Thyroid gland (tissue), 4 donors: ENCODE measurements at regions not wholly inside any gene's neighbourhood (a gene's known extent, or its start where the extent isn't known, plus 50 kb on each side); places are given as distances from the start of the nearest gene placed in this dataset.
"Not testable (repeated sequence)": the region's sequence is repeated elsewhere in the genome, so short reads cannot be mapped to it uniquely, and the experiment has no call there.

Experiments
- DNase-seq, 2 donors: peaks; one replicate each; pipeline ENCODE4 v3.0.0-alpha.2; 2019
- H3K27ac ChIP-seq, 3 donors: fragments of 200-600 bp; sonication (generic); 1 replicate in 2 of 3; 2 replicates in 1 of 3; pipeline ENCODE4 v1.5.1; 2016 to 2019; ENCODE audit warnings: mild to moderate bottlenecking in 1 of 3, moderate library complexity in 1 of 3
- H3K27me3 ChIP-seq: fragments of 200-600 bp; sonication (generic); one replicate; pipeline ENCODE4 v1.5.1; 2019
- H3K36me3 ChIP-seq, 2 donors: fragments of 200-600 bp; sonication (generic); one replicate each; pipeline ENCODE4 v1.5.1; 2016 to 2019
- H3K4me1 ChIP-seq, 2 donors: fragments of 200-600 bp; sonication (generic); one replicate each; pipeline ENCODE4 v1.5.1; 2017 to 2019
- H3K4me3 ChIP-seq, 3 donors: fragments of 200-600 bp; sonication (generic); replicated peaks in 1 of 3; 1 replicate in 2 of 3; 2 replicates in 1 of 3; pipeline ENCODE4 v1.5.1; 2016; ENCODE audit warnings: mild to moderate bottlenecking in 1 of 3
- H3K9me3 ChIP-seq: fragments of 200-600 bp; sonication (generic); one replicate; pipeline ENCODE4 v1.5.1; 2017
- POLR2A ChIP-seq, 2 donors: fragments of 450-650 bp; IDR thresholded peaks; one replicate each; pipeline ENCODE4 v1.6.1; 2017; ENCODE audit warnings: antibody characterized with exemption in 2 of 2, mild to moderate bottlenecking in 2 of 2, moderate library complexity in 1 of 2
- WGBS, 2 donors: methylation state at CpG; one replicate each; pipeline ENCODE4 v1.1.5; 2017; 5-methylcytosine and 5-hydroxymethylcytosine counted together
- intact Hi-C: fragments of 100-400 bp; cut with DNase I; formaldehyde crosslinking; loops from one replicate; pipeline ENCODE4 v1.15.1; 2023
- TF ChIP-seq, protein P1 (sequence below), 6 experiments: fragments of 200-600 bp in 3 of 6; fragments of 450-650 bp in 3 of 6; sonication (generic) in 3 of 6; IDR thresholded peaks; one replicate each; pipeline ENCODE4 v1.5.1; 2016 to 2019; ENCODE audit warnings: antibody characterized with exemption in 6 of 6, mild to moderate bottlenecking in 2 of 6, inconsistent platforms in 1 of 6, moderate library complexity in 1 of 6

GRCh38 chr20:40966103-40966502, 62.5 kb upstream of the TOP1 start:
- Histone ChIP-seq H3K9me3 (no peaks in the 10 kb centered on the region), H3K27me3 (no peaks in the 10 kb centered on the region), H3K4me1 (peaks cover 0 to 5% of the 10 kb centered on the region in 2 donors), H3K27ac (no peak overlapping the region), H3K36me3 (no peaks in the 10 kb centered on the region), H3K4me3 (no peak overlapping the region)
- intact Hi-C loops, result loop anchor here (5.0 to 10.0 kb wide), 2 partner anchors 131 to 811 kb away; no protein-coding TSS in a partner anchor
- DNase-seq, result no peak
- TF ChIP-seq, protein P1, sequence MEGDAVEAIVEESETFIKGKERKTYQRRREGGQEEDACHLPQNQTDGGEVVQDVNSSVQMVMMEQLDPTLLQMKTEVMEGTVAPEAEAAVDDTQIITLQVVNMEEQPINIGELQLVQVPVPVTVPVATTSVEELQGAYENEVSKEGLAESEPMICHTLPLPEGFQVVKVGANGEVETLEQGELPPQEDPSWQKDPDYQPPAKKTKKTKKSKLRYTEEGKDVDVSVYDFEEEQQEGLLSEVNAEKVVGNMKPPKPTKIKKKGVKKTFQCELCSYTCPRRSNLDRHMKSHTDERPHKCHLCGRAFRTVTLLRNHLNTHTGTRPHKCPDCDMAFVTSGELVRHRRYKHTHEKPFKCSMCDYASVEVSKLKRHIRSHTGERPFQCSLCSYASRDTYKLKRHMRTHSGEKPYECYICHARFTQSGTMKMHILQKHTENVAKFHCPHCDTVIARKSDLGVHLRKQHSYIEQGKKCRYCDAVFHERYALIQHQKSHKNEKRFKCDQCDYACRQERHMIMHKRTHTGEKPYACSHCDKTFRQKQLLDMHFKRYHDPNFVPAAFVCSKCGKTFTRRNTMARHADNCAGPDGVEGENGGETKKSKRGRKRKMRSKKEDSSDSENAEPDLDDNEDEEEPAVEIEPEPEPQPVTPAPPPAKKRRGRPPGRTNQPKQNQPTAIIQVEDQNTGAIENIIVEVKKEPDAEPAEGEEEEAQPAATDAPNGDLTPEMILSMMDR (IDR thresholded peaks at IDR 0.05), result no peak
- TF ChIP-seq POLR2A (IDR thresholded peaks at IDR 0.05), result no peak
- 64 to 73% methylated on average over 2 of the region's 2 CpGs for WGBS, 2 donors

GRCh38 chr20:40966516-40967185, 62.0 kb upstream of the TOP1 start:
- peaks cover 0 to 5% of the 10 kb centered on the region in 2 donors for H3K4me1 ChIP-seq
- H3K9me3 ChIP-seq, result no peaks in the 10 kb centered on the region
- H3K27me3 ChIP-seq, result no peaks in the 10 kb centered on the region
- no peaks in the 10 kb centered on the region for H3K36me3 ChIP-seq
- TF ChIP-seq, protein P1 (IDR thresholded peaks at IDR 0.05), result no peak
- TF ChIP-seq POLR2A (IDR thresholded peaks at IDR 0.05), result no peak
- no peak for DNase-seq
- intact Hi-C loops, result loop anchor here (5.0 to 10.0 kb wide), 2 partner anchors 131 to 812 kb away; no protein-coding TSS in a partner anchor
- WGBS, 2 donors, result 89 to 93% methylated on average over 9 of the region's 9 CpGs
- H3K4me3 ChIP-seq, result no peak overlapping the region
- no peak overlapping the region for H3K27ac ChIP-seq

DNA sequence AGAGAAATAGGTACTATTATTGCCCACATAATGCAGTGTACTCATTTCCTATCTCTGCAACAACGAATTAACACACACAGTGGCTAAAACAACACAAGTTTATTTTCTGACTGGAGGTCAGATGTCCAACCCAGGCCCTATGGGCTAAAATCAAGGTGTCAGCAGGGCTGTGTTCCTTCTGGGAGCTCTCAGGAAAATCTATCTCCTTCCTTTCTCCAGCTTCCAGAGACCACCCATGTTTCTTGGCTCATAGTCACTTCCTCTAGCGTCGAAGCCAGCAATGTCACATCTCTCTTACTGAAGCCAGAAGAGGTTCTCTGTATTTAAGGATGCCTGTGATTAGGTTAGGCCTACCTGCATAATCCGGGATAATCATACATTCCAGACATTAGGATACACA, 60.9 kb upstream of the TOP1 start:
- H3K36me3 ChIP-seq, result no peaks in the 10 kb centered on the region
- no peak overlapping the region for H3K27ac ChIP-seq
- 73 to 77% methylated on average over 4 of the region's 4 CpGs for WGBS, 2 donors
- no peak for DNase-seq
- intact Hi-C loops, result loop anchor here (5.0 to 10.0 kb wide), 2 partner anchors 130 to 813 kb away; no protein-coding TSS in a partner anchor
- no peak overlapping the region for H3K4me3 ChIP-seq
- H3K9me3 ChIP-seq, result no peaks in the 10 kb centered on the region
- TF ChIP-seq, protein P1 (IDR thresholded peaks at IDR 0.05), result no peak
- no peak for TF ChIP-seq POLR2A (IDR thresholded peaks at IDR 0.05)
- no peaks in the 10 kb centered on the region for H3K27me3 ChIP-seq
- H3K4me1 ChIP-seq, result peaks cover 0 to 2% of the 10 kb centered on the region in 2 donors

DNA sequence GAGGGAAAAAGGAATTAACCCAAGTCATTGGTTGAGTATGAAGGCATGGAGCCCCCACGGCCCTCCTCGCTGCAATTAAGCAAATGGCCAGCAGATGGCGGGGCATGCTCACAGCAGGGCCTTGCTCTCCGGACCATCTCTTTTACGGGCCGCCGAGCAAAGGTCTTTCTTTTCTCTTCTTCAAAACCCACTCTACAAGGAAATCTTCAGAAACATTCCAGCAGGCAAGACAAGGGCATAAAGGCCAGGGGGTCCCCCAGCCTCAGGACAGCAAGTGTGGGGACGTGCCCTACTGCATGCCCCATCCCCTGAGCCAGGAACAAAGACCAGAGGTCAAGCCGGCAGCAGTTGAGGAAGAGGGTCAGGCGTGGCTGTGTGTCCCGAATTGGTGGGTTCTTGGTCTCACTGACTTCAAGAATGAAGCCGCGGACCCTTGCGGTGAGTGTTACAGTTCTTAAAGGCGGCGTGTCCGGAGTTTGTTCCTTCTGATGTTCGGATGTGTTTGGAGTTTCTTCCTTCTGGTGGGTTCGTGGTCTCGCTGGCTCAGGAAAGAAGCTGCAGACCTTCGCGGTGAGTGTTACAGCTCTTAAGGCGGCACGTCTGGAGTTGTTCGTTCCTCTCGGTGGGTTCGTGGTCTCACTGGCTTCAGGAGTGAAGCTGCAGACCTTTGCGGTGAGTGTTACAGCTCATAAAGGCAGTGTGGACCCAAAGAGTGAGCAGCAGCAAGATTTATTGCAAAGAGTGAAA, 59.6 kb upstream of the TOP1 start:
- H3K27me3 ChIP-seq, H3K27ac ChIP-seq, H3K36me3 ChIP-seq, H3K9me3 ChIP-seq, H3K4me1 ChIP-seq: not testable (repeated sequence)
- peak overlapping the region in 1 of 3 donors; percentile 13 for H3K4me3 ChIP-seq
- WGBS, 2 donors, result 14 to 18% methylated on average over 19 to 28 of the region's 28 CpGs
- DNase-seq, result peak; percentile 77 to 79
- TF ChIP-seq, protein P1 (IDR thresholded peaks at IDR 0.05), result peak; percentile 83 to 98 (median 92)
- intact Hi-C loops, result loop anchor here (5.0 to 10.0 kb wide), 2 partner anchors 128 to 814 kb away; no protein-coding TSS in a partner anchor

- Histone ChIP-seq H3K4me1 (no peaks in the 10 kb centered on the region), H3K4me3 (no peak overlapping the region), H3K36me3 (no peaks in the 10 kb centered on the region), H3K9me3 (no peaks in the 10 kb centered on the region), H3K27me3 (no peaks in the 10 kb centered on the region), H3K27ac (no peak overlapping the region)
- TF ChIP-seq, protein P1 (IDR thresholded peaks at IDR 0.05), result no peak
- TF ChIP-seq POLR2A (IDR thresholded peaks at IDR 0.05), result no peak
- 89 to 90% methylated on average over 6 of the region's 6 CpGs for WGBS, 2 donors
- DNase-seq, result no peak
- intact Hi-C loops, result no loop called here
Observed at GRCh38 chr20:40970218-40970617, 58.4 kb upstream of the TOP1 start.
